ENCODE measurements at regions not wholly inside any gene's neighbourhood (a gene's known extent, or its start where the extent isn't known, plus 50 kb on each side); places are given as distances from the start of the nearest gene placed in this dataset.

- TF ChIP-seq CTCF (IDR thresholded peaks at IDR 0.05), result no peak
- no peak for TF ChIP-seq POLR2A (IDR thresholded peaks at IDR 0.05)
Measured at GRCh38 chr9:113798062-113799030, 77.8 kb upstream of the ZNF618 start.
